LNCAP (cell line): ENCODE measurements at regions not wholly inside any gene's neighbourhood (a gene's known extent, or its start where the extent isn't known, plus 50 kb on each side); places are given as distances from the start of the nearest gene placed in this dataset.

Experiments used
- CTCF ChIP-seq: fragments of 450-650 bp; IDR thresholded peaks from 2 replicates; pipeline ENCODE4 v1.5.1; 2017; ENCODE audit warnings: mild to moderate bottlenecking

- no peak for TF ChIP-seq CTCF
Measured at GRCh38 chr1:199862047-199862446, 165.5 kb upstream of the NR5A2 start.

GRCh38 chr1:199866210-199866617 is 161.3 kb upstream of the NR5A2 start:
- no peak for TF ChIP-seq CTCF

- no peak for TF ChIP-seq CTCF
Measured at GRCh38 chr1:199867601-199868000, 159.9 kb upstream of the NR5A2 start.

- no peak for TF ChIP-seq CTCF
Measured at GRCh38 chr1:199868777-199869176, 158.7 kb upstream of the NR5A2 start.

GRCh38 chr1:199875337-199875736 is 152.2 kb upstream of the NR5A2 start:
- no peak for TF ChIP-seq CTCF

- TF ChIP-seq CTCF: no peak
Measured at GRCh38 chr1:199875856-199876255, 151.7 kb upstream of the NR5A2 start.

GRCh38 chr1:199877526-199878384 is 149.8 kb upstream of the NR5A2 start:
- no peak for TF ChIP-seq CTCF

- TF ChIP-seq CTCF: no peak
Measured at GRCh38 chr1:199878823-199879222, 148.7 kb upstream of the NR5A2 start.
